ENCODE measurements at regions not wholly inside any gene's neighbourhood (a gene's known extent, or its start where the extent isn't known, plus 50 kb on each side); places are given as distances from the start of the nearest gene placed in this dataset.

- TF ChIP-seq TAF1 (IDR thresholded peaks at IDR 0.05; ENCODE audit: low read depth, low read length) (no peak), POLR2A (IDR thresholded peaks at IDR 0.05; ENCODE audit: low read depth, low read length) (no peak), POU2F2 (IDR thresholded peaks at IDR 0.05; ENCODE audit: low read depth, low read length) (no peak), PAX5 (IDR thresholded peaks at IDR 0.05; ENCODE audit: insufficient read depth, low read length, severe bottlenecking) (no peak), POLR2AphosphoS5 (IDR thresholded peaks at IDR 0.05; ENCODE audit: low read depth, low read length) (no peak), SPI1 (IDR thresholded peaks at IDR 0.05; ENCODE audit: low read depth, low read length) (no peak)
- DNase-seq (ENCODE audit: insufficient read length, low spot score), result no peak
- FAIRE-seq, result no peak
Observed at GRCh38 chr14:97592341-97592980, 795.3 kb downstream of the VRK1 start.

GRCh38 chr14:97594306-97594705, 797.1 kb downstream of the VRK1 start:
- DNase-seq (ENCODE audit: insufficient read length, low spot score) (no peak), FAIRE-seq (no peak)
- TF ChIP-seq TAF1 (IDR thresholded peaks at IDR 0.05; ENCODE audit: low read depth, low read length) (no peak), POLR2A (IDR thresholded peaks at IDR 0.05; ENCODE audit: low read depth, low read length) (no peak), POU2F2 (IDR thresholded peaks at IDR 0.05; ENCODE audit: low read depth, low read length) (no peak), PAX5 (IDR thresholded peaks at IDR 0.05; ENCODE audit: insufficient read depth, low read length, severe bottlenecking) (no peak), POLR2AphosphoS5 (IDR thresholded peaks at IDR 0.05; ENCODE audit: low read depth, low read length) (no peak), SPI1 (IDR thresholded peaks at IDR 0.05; ENCODE audit: low read depth, low read length) (no peak)

GRCh38 chr14:97602438-97603117, 805.4 kb downstream of the VRK1 start:
- no peak for TF ChIP-seq TAF1 (IDR thresholded peaks at IDR 0.05; ENCODE audit: low read depth, low read length)
- TF ChIP-seq POU2F2 (IDR thresholded peaks at IDR 0.05; ENCODE audit: low read depth, low read length), result no peak
- TF ChIP-seq SPI1 (IDR thresholded peaks at IDR 0.05; ENCODE audit: low read depth, low read length), result no peak
- TF ChIP-seq PAX5 (IDR thresholded peaks at IDR 0.05; ENCODE audit: insufficient read depth, low read length, severe bottlenecking), result no peak
- TF ChIP-seq POLR2AphosphoS5 (IDR thresholded peaks at IDR 0.05; ENCODE audit: low read depth, low read length), result no peak
- no peak for TF ChIP-seq POLR2A (IDR thresholded peaks at IDR 0.05; ENCODE audit: low read depth, low read length)
- FAIRE-seq (no peak), DNase-seq (ENCODE audit: insufficient read length, low spot score) (no peak)

GRCh38 chr14:97603201-97603600, 806.0 kb downstream of the VRK1 start:
- no peak for DNase-seq (ENCODE audit: insufficient read length, low spot score)
- FAIRE-seq, result no peak
- no peak for TF ChIP-seq TAF1 (IDR thresholded peaks at IDR 0.05; ENCODE audit: low read depth, low read length)

GRCh38 chr14:97604731-97605130, 807.5 kb downstream of the VRK1 start:
- FAIRE-seq (no peak), DNase-seq (ENCODE audit: insufficient read length, low spot score) (no peak)
- TF ChIP-seq POLR2AphosphoS5 (IDR thresholded peaks at IDR 0.05; ENCODE audit: low read depth, low read length) (no peak), TAF1 (IDR thresholded peaks at IDR 0.05; ENCODE audit: low read depth, low read length) (no peak), PAX5 (IDR thresholded peaks at IDR 0.05; ENCODE audit: insufficient read depth, low read length, severe bottlenecking) (no peak), POLR2A (IDR thresholded peaks at IDR 0.05; ENCODE audit: low read depth, low read length) (no peak), SPI1 (IDR thresholded peaks at IDR 0.05; ENCODE audit: low read depth, low read length) (no peak), POU2F2 (IDR thresholded peaks at IDR 0.05; ENCODE audit: low read depth, low read length) (no peak)

- FAIRE-seq, result no peak
- TF ChIP-seq PAX5 (IDR thresholded peaks at IDR 0.05; ENCODE audit: insufficient read depth, low read length, severe bottlenecking) (no peak), POLR2AphosphoS5 (IDR thresholded peaks at IDR 0.05; ENCODE audit: low read depth, low read length) (no peak), SPI1 (IDR thresholded peaks at IDR 0.05; ENCODE audit: low read depth, low read length) (no peak), POLR2A (IDR thresholded peaks at IDR 0.05; ENCODE audit: low read depth, low read length) (no peak), POU2F2 (IDR thresholded peaks at IDR 0.05; ENCODE audit: low read depth, low read length) (no peak), TAF1 (IDR thresholded peaks at IDR 0.05; ENCODE audit: low read depth, low read length) (no peak)
- no peak for DNase-seq (ENCODE audit: insufficient read length, low spot score)
Observed at GRCh38 chr14:97618401-97618800, 821.2 kb downstream of the VRK1 start.

- DNase-seq (ENCODE audit: insufficient read length, low spot score), result no peak
- TF ChIP-seq POLR2A (IDR thresholded peaks at IDR 0.05; ENCODE audit: low read depth, low read length) (no peak), SPI1 (IDR thresholded peaks at IDR 0.05; ENCODE audit: low read depth, low read length) (no peak), POU2F2 (IDR thresholded peaks at IDR 0.05; ENCODE audit: low read depth, low read length) (no peak), PAX5 (IDR thresholded peaks at IDR 0.05; ENCODE audit: insufficient read depth, low read length, severe bottlenecking) (no peak)
- no peak for FAIRE-seq
Observed at GRCh38 chr14:97618917-97619690, 821.9 kb downstream of the VRK1 start.

GRCh38 chr14:97620066-97620465, 822.9 kb downstream of the VRK1 start:
- FAIRE-seq (no peak), DNase-seq (ENCODE audit: insufficient read length, low spot score) (no peak)
- TF ChIP-seq POLR2A (IDR thresholded peaks at IDR 0.05; ENCODE audit: low read depth, low read length) (no peak), TAF1 (IDR thresholded peaks at IDR 0.05; ENCODE audit: low read depth, low read length) (no peak), PAX5 (IDR thresholded peaks at IDR 0.05; ENCODE audit: insufficient read depth, low read length, severe bottlenecking) (no peak), POU2F2 (IDR thresholded peaks at IDR 0.05; ENCODE audit: low read depth, low read length) (no peak), SPI1 (IDR thresholded peaks at IDR 0.05; ENCODE audit: low read depth, low read length) (no peak), POLR2AphosphoS5 (IDR thresholded peaks at IDR 0.05; ENCODE audit: low read depth, low read length) (no peak)

GRCh38 chr14:97624985-97625384, 827.8 kb downstream of the VRK1 start:
- DNase-seq (ENCODE audit: insufficient read length, low spot score) (no peak), FAIRE-seq (no peak)
- TF ChIP-seq PAX5 (IDR thresholded peaks at IDR 0.05; ENCODE audit: insufficient read depth, low read length, severe bottlenecking), result no peak
- no peak for TF ChIP-seq SPI1 (IDR thresholded peaks at IDR 0.05; ENCODE audit: low read depth, low read length)
- TF ChIP-seq POLR2A (IDR thresholded peaks at IDR 0.05; ENCODE audit: low read depth, low read length), result no peak
- no peak for TF ChIP-seq TAF1 (IDR thresholded peaks at IDR 0.05; ENCODE audit: low read depth, low read length)
- TF ChIP-seq POU2F2 (IDR thresholded peaks at IDR 0.05; ENCODE audit: low read depth, low read length), result no peak
- no peak for TF ChIP-seq POLR2AphosphoS5 (IDR thresholded peaks at IDR 0.05; ENCODE audit: low read depth, low read length)

All from GM12891 (cell line).